COLO829 (cell line): ENCODE measurements at regions not wholly inside any gene's neighbourhood (a gene's known extent, or its start where the extent isn't known, plus 50 kb on each side); places are given as distances from the start of the nearest gene placed in this dataset.

ENCODE experiments used
- DNase-seq: peaks from one replicate; pipeline ENCODE4 v3.0.0; 2012; ENCODE audit warnings: low spot score

- no peak for DNase-seq
These were observed 54.7 kb downstream of the GLUD2 start for GRCh38 chrX:121102101-121102500.

GRCh38 chrX:121103381-121103780 is 56.0 kb downstream of the GLUD2 start:
- peak; percentile 63 for DNase-seq

- no peak for DNase-seq
These were observed 59.2 kb downstream of the GLUD2 start for GRCh38 chrX:121106484-121107235.

- DNase-seq: no peak
These were observed 62.6 kb downstream of the GLUD2 start for GRCh38 chrX:121109986-121110385.

- DNase-seq: no peak
These were observed 63.1 kb downstream of the GLUD2 start for GRCh38 chrX:121110536-121110935.

- peak; percentile 48 for DNase-seq
These were observed 67.3 kb downstream of the GLUD2 start for GRCh38 chrX:121114691-121115090.

- no peak for DNase-seq
These were observed 73.5 kb downstream of the GLUD2 start for GRCh38 chrX:121120690-121121605.

GRCh38 chrX:121122332-121122731 is 74.9 kb downstream of the GLUD2 start:
- no peak for DNase-seq

GRCh38 chrX:121128925-121129877 is 81.8 kb downstream of the GLUD2 start:
- no peak for DNase-seq

GRCh38 chrX:121132675-121133074 is 85.3 kb downstream of the GLUD2 start:
- DNase-seq: no peak

- no peak for DNase-seq
These were observed 88.2 kb downstream of the GLUD2 start for GRCh38 chrX:121135488-121136207.

- no peak for DNase-seq
These were observed 98.7 kb downstream of the GLUD2 start for GRCh38 chrX:121146059-121146628.

- peak; percentile 11 for DNase-seq
These were observed 102.8 kb downstream of the GLUD2 start for GRCh38 chrX:121150217-121150616.

- DNase-seq: no peak
These were observed 103.9 kb downstream of the GLUD2 start for GRCh38 chrX:121151293-121151692.

GRCh38 chrX:121154858-121155404 is 107.5 kb downstream of the GLUD2 start:
- DNase-seq: no peak

GRCh38 chrX:121160987-121161386 is 113.6 kb downstream of the GLUD2 start:
- peak; percentile 39 for DNase-seq

GRCh38 chrX:121161501-121161933 is 114.1 kb downstream of the GLUD2 start:
- DNase-seq: peak; percentile 54

GRCh38 chrX:121163443-121163842 is 116.0 kb downstream of the GLUD2 start:
- DNase-seq: no peak

GRCh38 chrX:121165930-121166359 is 118.5 kb downstream of the GLUD2 start:
- no peak for DNase-seq
